ENCODE measurements at regions not wholly inside any gene's neighbourhood (a gene's known extent, or its start where the extent isn't known, plus 50 kb on each side); places are given as distances from the start of the nearest gene placed in this dataset.
"Not testable (repeated sequence)": the region's sequence is repeated elsewhere in the genome, so short reads cannot be mapped to it uniquely, and the experiment has no call there.

GRCh38 chr5:17075236-17075635 lies 139.1 kb upstream of the MYO10 start:
- no peak overlapping the region for H3K4me3 ChIP-seq (ENCODE audit: low read depth, low read length)
- DNase-seq, result no peak
- in situ Hi-C loops (cut with HindIII; ENCODE audit: low pct_ligation_motif_present, low sequenced_read_pairs), result no loop called here
- H3K27ac ChIP-seq, result no peak overlapping the region
- no peak for TF ChIP-seq CTCF (IDR thresholded peaks at IDR 0.05; ENCODE audit: low read depth, low read length, missing control alignments)
- H3K27me3 ChIP-seq (replicated peaks), result no peaks in the 10 kb centered on the region
- H3K36me3 ChIP-seq (replicated peaks), result no peaks in the 10 kb centered on the region

GRCh38 chr5:17076272-17076671 lies 140.2 kb upstream of the MYO10 start:
- no peak for DNase-seq
- in situ Hi-C loops (cut with HindIII; ENCODE audit: low pct_ligation_motif_present, low sequenced_read_pairs), result no loop called here
- Histone ChIP-seq H3K27me3 (replicated peaks) (no peaks in the 10 kb centered on the region), H3K36me3 (replicated peaks) (no peaks in the 10 kb centered on the region), H3K27ac (no peak overlapping the region), H3K4me3 (ENCODE audit: low read depth, low read length) (no peak overlapping the region)
- no peak for TF ChIP-seq CTCF (IDR thresholded peaks at IDR 0.05; ENCODE audit: low read depth, low read length, missing control alignments)

- no peak for DNase-seq
- no peak overlapping the region for H3K27ac ChIP-seq
- H3K27me3 ChIP-seq (replicated peaks), result no peaks in the 10 kb centered on the region
- no peak for TF ChIP-seq CTCF (IDR thresholded peaks at IDR 0.05; ENCODE audit: low read depth, low read length, missing control alignments)
- in situ Hi-C loops (cut with HindIII; ENCODE audit: low pct_ligation_motif_present, low sequenced_read_pairs), result no loop called here
- no peaks in the 10 kb centered on the region for H3K36me3 ChIP-seq (replicated peaks)
- no peak overlapping the region for H3K4me3 ChIP-seq (ENCODE audit: low read depth, low read length)
These were observed 139.8 kb upstream of the BASP1 start for GRCh38 chr5:17077440-17078233.

GRCh38 chr5:17079562-17079961 lies 137.9 kb upstream of the BASP1 start:
- no peak overlapping the region for H3K4me3 ChIP-seq (ENCODE audit: low read depth, low read length)
- no peak for DNase-seq
- in situ Hi-C loops (cut with HindIII; ENCODE audit: low pct_ligation_motif_present, low sequenced_read_pairs), result no loop called here
- H3K27me3 ChIP-seq (replicated peaks), result no peaks in the 10 kb centered on the region
- no peaks in the 10 kb centered on the region for H3K36me3 ChIP-seq (replicated peaks)
- H3K27ac ChIP-seq, result no peak overlapping the region
- TF ChIP-seq CTCF (IDR thresholded peaks at IDR 0.05; ENCODE audit: low read depth, low read length, missing control alignments), result no peak

GRCh38 chr5:17080361-17080760 lies 137.1 kb upstream of the BASP1 start:
- no peak for TF ChIP-seq CTCF (IDR thresholded peaks at IDR 0.05; ENCODE audit: low read depth, low read length, missing control alignments)
- no peak for DNase-seq
- Histone ChIP-seq H3K36me3 (replicated peaks) (no peaks in the 10 kb centered on the region), H3K4me3 (ENCODE audit: low read depth, low read length) (no peak overlapping the region), H3K27ac (no peak overlapping the region), H3K27me3 (replicated peaks) (no peaks in the 10 kb centered on the region)
- in situ Hi-C loops (cut with HindIII; ENCODE audit: low pct_ligation_motif_present, low sequenced_read_pairs), result no loop called here

- TF ChIP-seq CTCF (IDR thresholded peaks at IDR 0.05; ENCODE audit: low read depth, low read length, missing control alignments), result peak; percentile 5
- DNase-seq, result no peak
- H3K4me3 ChIP-seq (ENCODE audit: low read depth, low read length), result no peak overlapping the region
- in situ Hi-C loops (cut with HindIII; ENCODE audit: low pct_ligation_motif_present, low sequenced_read_pairs), result no loop called here
- no peaks in the 10 kb centered on the region for H3K27me3 ChIP-seq (replicated peaks)
- no peaks in the 10 kb centered on the region for H3K36me3 ChIP-seq (replicated peaks)
- no peak overlapping the region for H3K27ac ChIP-seq
These were observed 136.3 kb upstream of the BASP1 start for GRCh38 chr5:17081142-17081541.

- H3K36me3 ChIP-seq (replicated peaks); H3K27me3 ChIP-seq (replicated peaks); H3K27ac ChIP-seq; DNase-seq; in situ Hi-C loops (cut with HindIII; ENCODE audit: low pct_ligation_motif_present, low sequenced_read_pairs); H3K4me3 ChIP-seq (ENCODE audit: low read depth, low read length): not testable (repeated sequence)
These were observed 134.2 kb upstream of the BASP1 start for GRCh38 chr5:17083276-17083675.

All from brain microvascular endothelial cell (primary cell).